PFSK-1 (cell line): ENCODE measurements at regions not wholly inside any gene's neighbourhood (a gene's known extent, or its start where the extent isn't known, plus 50 kb on each side); places are given as distances from the start of the nearest gene placed in this dataset.

ENCODE experiments used
- FOXP2 ChIP-seq: optimal IDR thresholded peaks from 2 replicates; pipeline ENCODE3; 2011; ENCODE audit warnings: borderline replicate concordance, control low read depth, inconsistent platforms; ENCODE audit not compliant: insufficient read depth; ENCODE audit errors: extremely low read length, extremely low read depth
- POLR2AphosphoS5 ChIP-seq: IDR thresholded peaks from 2 replicates; pipeline ENCODE4 v1.6.1; 2012; ENCODE audit warnings: low read depth, mild to moderate bottlenecking, control low read depth, low read length, moderate library complexity
- REST ChIP-seq, 2 experiments: IDR thresholded peaks; 2 replicates each; pipeline versions ENCODE4 v1.6.1 to v1.8.0; 2011 to 2012; ENCODE audit warnings: low read depth in 2 of 2, low read length in 2 of 2, control low read depth in 1 of 2, inconsistent platforms in 1 of 2, mild to moderate bottlenecking in 1 of 2, moderate library complexity in 1 of 2; ENCODE audit not compliant: insufficient read depth in 1 of 2
- SIN3A ChIP-seq: IDR thresholded peaks from 2 replicates; pipeline ENCODE4 v1.6.1; 2012; ENCODE audit warnings: mild to moderate bottlenecking, low read length, moderate library complexity, borderline replicate concordance; ENCODE audit not compliant: insufficient read depth
- TAF1 ChIP-seq: IDR thresholded peaks from 2 replicates; pipeline ENCODE4 v1.6.1; 2012; ENCODE audit warnings: low read length, control low read depth, borderline replicate concordance; ENCODE audit not compliant: insufficient read depth

GRCh38 chr4:151459375-151459774 lies 50.4 kb downstream of the FHIP1A start:
- TF ChIP-seq TAF1, result no peak
- TF ChIP-seq SIN3A, result no peak
- no peak for TF ChIP-seq FOXP2
- TF ChIP-seq POLR2AphosphoS5, result no peak
- no peak for TF ChIP-seq REST (IDR thresholded peaks at IDR 0.05; ENCODE audit: insufficient read depth in 1 of 2, low read depth in 2 of 2, low read length in 2 of 2)

- TF ChIP-seq SIN3A, result no peak
- TF ChIP-seq POLR2AphosphoS5, result no peak
- no peak for TF ChIP-seq TAF1
- no peak for TF ChIP-seq FOXP2
- TF ChIP-seq REST (IDR thresholded peaks at IDR 0.05; ENCODE audit: insufficient read depth in 1 of 2, low read depth in 2 of 2, low read length in 2 of 2), result no peak
These were observed 51.5 kb downstream of the FHIP1A start for GRCh38 chr4:151460434-151460833.

- TF ChIP-seq POLR2AphosphoS5 (no peak), SIN3A (no peak), TAF1 (no peak), FOXP2 (no peak)
These were observed 53.6 kb downstream of the FHIP1A start for GRCh38 chr4:151462554-151462953.

- no peak for TF ChIP-seq FOXP2
- TF ChIP-seq SIN3A, result no peak
- no peak for TF ChIP-seq TAF1
- TF ChIP-seq REST (IDR thresholded peaks at IDR 0.05; ENCODE audit: insufficient read depth in 1 of 2, low read depth in 2 of 2, low read length in 2 of 2), result no peak
These were observed 60.0 kb downstream of the FHIP1A start for GRCh38 chr4:151468715-151469696.

DNA sequence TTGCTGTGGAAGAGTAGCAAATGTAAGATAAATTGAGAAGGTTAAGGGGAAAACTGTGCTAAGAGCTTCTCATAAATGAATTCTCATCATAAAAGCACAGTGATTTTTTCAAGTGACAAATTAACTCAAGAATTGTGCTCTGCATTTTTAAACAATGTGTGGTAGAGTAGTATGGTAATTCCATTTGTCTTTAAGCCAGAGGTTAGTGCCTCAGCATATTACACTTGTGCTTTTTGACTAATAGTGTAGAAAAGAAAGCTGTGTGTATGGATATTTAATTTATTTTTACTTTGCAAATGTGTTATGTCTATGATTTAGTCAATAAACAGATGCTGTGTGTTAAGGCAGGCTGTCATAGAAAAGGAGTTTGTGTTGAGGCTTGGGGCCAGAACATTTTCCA lies 61.0 kb downstream of the FHIP1A start:
- no peak for TF ChIP-seq REST (IDR thresholded peaks at IDR 0.05; ENCODE audit: insufficient read depth in 1 of 2, low read depth in 2 of 2, low read length in 2 of 2)
- TF ChIP-seq POLR2AphosphoS5, result no peak
- TF ChIP-seq FOXP2, result no peak
